T-cell (primary cell): ENCODE measurements at regions not wholly inside any gene's neighbourhood (a gene's known extent, or its start where the extent isn't known, plus 50 kb on each side); places are given as distances from the start of the nearest gene placed in this dataset.

Experiments
- ATAC-seq, 4 experiments: fragments of 200-7000 bp in 3 of 4; fragments of 150-1000 bp in 1 of 4; cut with Tn5 transposase; replicated peaks in 1 of 4; 1 replicate in 3 of 4; 2 replicates in 1 of 4; pipeline ENCODE4 v1.10.0; 2021; ENCODE audit warnings: moderate library complexity in 3 of 4, mild to moderate bottlenecking in 2 of 4, moderate number of reproducible peaks in 1 of 4
- CTCF ChIA-PET, 2 donors: fragments of 300-600 bp; sonication (Branson Sonifier 250); formaldehyde crosslinking; loops; one replicate each; lab custom pipeline; 2022; ENCODE audit warnings: antibody characterized with exemption in 2 of 2; lab: Charles Lee
- POLR2A ChIA-PET, 2 donors: fragments of 300-600 bp; sonication (Branson Sonifier 250); formaldehyde crosslinking; loops; one replicate each; lab custom pipeline; 2022; ENCODE audit warnings: antibody characterized with exemption in 2 of 2; lab: Charles Lee
- DNase-seq, 35 experiments: peaks; one replicate each; pipeline versions ENCODE4 v3.0.0 to v3.0.0-alpha.2; 2013 to 2023
- H3K27ac ChIP-seq: one replicate; pipeline ENCODE4 v1.5.1; 2013; ENCODE audit warnings: low read length
- H3K27me3 ChIP-seq, 2 experiments: replicated peaks in 1 of 2; 1 replicate in 1 of 2; 2 replicates in 1 of 2; pipeline versions ENCODE4 v1.6.1 to v1.7.0; 2013; ENCODE audit warnings: low read length in 1 of 2, mixed read lengths in 1 of 2; ENCODE audit not compliant: control insufficient read depth in 2 of 2, insufficient read depth in 2 of 2; ENCODE audit errors: extremely low read depth in 1 of 2
- H3K36me3 ChIP-seq, 2 donors: 1 replicate in 1 of 2; 2 replicates in 1 of 2; pipeline versions ENCODE4 v1.6.1 to v1.7.0; 2013; ENCODE audit warnings: low read length in 1 of 2; ENCODE audit not compliant: control insufficient read depth in 2 of 2, insufficient read depth in 1 of 2; ENCODE audit errors: extremely low read depth in 1 of 2
- H3K4me1 ChIP-seq, 2 experiments: 1 replicate in 1 of 2; 2 replicates in 1 of 2; pipeline versions ENCODE4 v1.6.1 to v1.7.0; 2013; ENCODE audit warnings: low read length in 2 of 2, mixed read lengths in 1 of 2; ENCODE audit not compliant: insufficient read depth in 2 of 2, control insufficient read depth in 1 of 2; ENCODE audit errors: extremely low read depth in 1 of 2
- H3K4me3 ChIP-seq, 2 donors: 1 replicate in 1 of 2; 2 replicates in 1 of 2; pipeline versions ENCODE4 v1.5.1 to v1.7.0; 2013; ENCODE audit warnings: mild to moderate bottlenecking in 2 of 2, low read length in 1 of 2, moderate library complexity in 1 of 2; ENCODE audit not compliant: control insufficient read depth in 1 of 2; ENCODE audit errors: extremely low read depth in 1 of 2
- H3K9me3 ChIP-seq: 2 replicates; pipeline ENCODE4 v1.7.0; 2013
- H3K27ac Mint-ChIP-seq, 2 donors: one replicate each; pipeline ENCODE4 v1.8.0; 2020 to 2021; ENCODE audit warnings: mild to moderate bottlenecking in 2 of 2, mixed read lengths in 2 of 2
- H3K27me3 Mint-ChIP-seq, 2 donors: one replicate each; pipeline ENCODE4 v1.8.0; 2021 to 2022; ENCODE audit warnings: mixed read lengths in 2 of 2
- H3K36me3 Mint-ChIP-seq: one replicate; pipeline ENCODE4 v1.8.0; 2021; ENCODE audit warnings: mixed read lengths
- H3K4me1 Mint-ChIP-seq, 3 donors: one replicate each; pipeline ENCODE4 v1.8.0; 2020 to 2022; ENCODE audit warnings: mixed read lengths in 3 of 3, mild to moderate bottlenecking in 1 of 3
- H3K4me3 Mint-ChIP-seq, 3 donors: one replicate each; pipeline ENCODE4 v1.8.0; 2020 to 2022; ENCODE audit warnings: mild to moderate bottlenecking in 3 of 3, mixed read lengths in 3 of 3, moderate library complexity in 3 of 3
- H3K9me3 Mint-ChIP-seq, 3 donors: one replicate each; pipeline ENCODE4 v1.8.0; 2020 to 2022; ENCODE audit warnings: mixed read lengths in 3 of 3
- WGBS: methylation state at CpG from one replicate; pipeline ENCODE4 v1.1.5; 2013; ENCODE audit warnings: missing lambda C conversion rate; ENCODE audit not compliant: insufficient coverage; 5-methylcytosine and 5-hydroxymethylcytosine counted together

DNA sequence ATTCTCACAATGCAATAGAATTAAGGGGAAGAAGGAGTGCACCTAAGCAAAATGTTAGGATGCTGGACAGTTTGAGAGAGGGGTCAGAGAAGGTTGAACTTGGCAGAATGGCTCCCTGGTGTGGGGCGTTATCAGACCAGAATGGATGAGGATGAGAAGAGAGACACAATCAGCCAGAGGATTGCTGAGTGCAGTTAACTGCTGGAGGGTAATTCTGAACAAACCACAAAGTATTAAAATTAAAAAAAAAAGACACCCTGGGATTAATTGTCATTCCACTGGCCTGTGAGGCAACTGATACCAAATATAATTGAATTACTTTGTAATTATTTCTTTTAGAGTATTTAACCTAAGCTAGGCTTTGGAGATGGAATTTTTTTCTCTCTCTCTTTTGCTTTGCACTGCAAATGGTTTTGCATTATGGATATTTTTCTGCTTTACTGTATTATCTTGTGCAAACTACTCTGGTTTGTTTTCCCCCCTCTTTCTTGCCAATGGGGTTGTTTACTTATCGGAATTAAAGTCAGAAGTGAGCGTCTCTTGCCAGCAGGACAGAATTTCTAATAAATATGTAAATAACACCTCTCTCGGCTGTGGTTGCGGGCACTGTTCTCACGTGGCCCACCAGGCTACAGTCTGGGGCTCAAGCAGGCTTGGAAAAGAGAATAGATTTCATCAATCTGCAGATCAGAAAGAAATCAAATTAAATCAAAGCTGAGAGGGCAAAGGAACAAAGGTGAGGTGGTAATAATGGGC lies 572.9 kb upstream of the CAMK1G start:
- Mint-ChIP-seq H3K36me3 (no peaks in the 10 kb centered on the region), H3K4me1 (no peaks in the 10 kb centered on the region), H3K27me3 (peaks cover 0 to 4% of the 10 kb centered on the region in 2 donors), H3K27ac (no peak overlapping the region), H3K4me3 (no peak overlapping the region), H3K9me3 (peaks cover 0 to 4% (median 0%) of the 10 kb centered on the region in 3 donors)
- DNase-seq (no peak), ATAC-seq (no peak)
- CTCF ChIA-PET = no interaction called here
- no peaks in the 10 kb centered on the region for H3K36me3 ChIP-seq
- no peak overlapping the region for H3K4me3 ChIP-seq
- 50% methylated on average over 2 of the region's 6 CpGs for WGBS
- no peaks in the 10 kb centered on the region for H3K27me3 ChIP-seq
- H3K9me3 ChIP-seq = no peaks in the 10 kb centered on the region
- POLR2A ChIA-PET = no interaction called here
- no peak overlapping the region for H3K27ac ChIP-seq
- H3K4me1 ChIP-seq = no peaks in the 10 kb centered on the region

GRCh38 chr1:209012443-209013196 lies 570.9 kb upstream of the CAMK1G start:
- ChIA-PET CTCF (interaction anchor here in 1 of 2 donors (0.6 kb wide), 1 partner anchor 138 kb away, joined by 3 read pairs; no protein-coding TSS in a partner anchor), POLR2A (interaction anchor here in 1 of 2 donors (0.6 kb wide), 1 partner anchor 56 kb away, joined by 3 read pairs; no protein-coding TSS in a partner anchor)
- H3K27ac ChIP-seq = no peak overlapping the region
- no peak for DNase-seq
- H3K27me3 ChIP-seq = no peaks in the 10 kb centered on the region
- H3K36me3 ChIP-seq = no peaks in the 10 kb centered on the region
- Mint-ChIP-seq H3K27me3 (peaks cover 0 to 4% of the 10 kb centered on the region in 2 donors), H3K9me3 (peaks cover 0 to 4% (median 3%) of the 10 kb centered on the region in 3 donors), H3K27ac (no peak overlapping the region), H3K4me1 (no peaks in the 10 kb centered on the region), H3K4me3 (no peak overlapping the region), H3K36me3 (no peaks in the 10 kb centered on the region)
- H3K4me3 ChIP-seq = no peak overlapping the region
- H3K9me3 ChIP-seq = no peaks in the 10 kb centered on the region
- ATAC-seq = no peak
- H3K4me1 ChIP-seq = no peaks in the 10 kb centered on the region
- no CpG with 5 or more reads among the region's 6 CpGs for WGBS

GRCh38 chr1:209015092-209015491 lies 568.4 kb upstream of the CAMK1G start:
- Histone ChIP-seq H3K27ac (no peak overlapping the region), H3K36me3 (no peaks in the 10 kb centered on the region), H3K4me1 (no peaks in the 10 kb centered on the region), H3K9me3 (peaks cover 2% of the 10 kb centered on the region), H3K4me3 (no peak overlapping the region), H3K27me3 (no peaks in the 10 kb centered on the region)
- H3K4me1 Mint-ChIP-seq = no peaks in the 10 kb centered on the region
- H3K36me3 Mint-ChIP-seq = no peaks in the 10 kb centered on the region
- DNase-seq = no peak
- CTCF ChIA-PET = no interaction called here
- POLR2A ChIA-PET = no interaction called here
- H3K9me3 Mint-ChIP-seq = peaks cover 0 to 13% (median 9%) of the 10 kb centered on the region in 3 donors
- H3K27me3 Mint-ChIP-seq = peaks cover 1 to 11% of the 10 kb centered on the region in 2 donors
- H3K4me3 Mint-ChIP-seq = no peak overlapping the region
- no peak overlapping the region for H3K27ac Mint-ChIP-seq
- ATAC-seq = no peak

DNA sequence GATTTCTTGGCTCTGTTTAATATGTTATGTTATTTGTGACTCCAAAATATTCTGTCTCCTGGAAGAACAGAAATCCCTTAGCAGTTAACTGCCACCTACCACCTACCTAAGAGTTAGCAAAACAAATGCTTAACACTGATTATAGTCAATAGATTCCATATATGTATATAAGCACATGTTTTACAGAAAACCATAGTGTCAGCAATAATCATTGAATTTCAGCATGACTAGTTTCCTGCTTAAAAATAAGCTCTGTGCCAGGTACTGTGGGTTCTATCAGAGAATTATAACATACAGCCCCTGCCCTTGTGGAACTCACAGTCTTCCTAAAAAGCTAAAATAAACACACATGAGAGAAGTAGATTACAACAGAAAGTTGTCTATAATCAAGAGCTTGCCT lies 561.9 kb upstream of the CAMK1G start:
- Mint-ChIP-seq H3K36me3 (no peaks in the 10 kb centered on the region), H3K27me3 (peaks cover 7 to 10% of the 10 kb centered on the region in 2 donors), H3K4me3 (no peak overlapping the region), H3K27ac (no peak overlapping the region), H3K4me1 (no peaks in the 10 kb centered on the region), H3K9me3 (peaks cover 3 to 16% (median 4%) of the 10 kb centered on the region in 3 donors)
- Histone ChIP-seq H3K27me3 (no peaks in the 10 kb centered on the region), H3K9me3 (peaks cover 2% of the 10 kb centered on the region), H3K4me3 (no peak overlapping the region), H3K27ac (no peak overlapping the region), H3K36me3 (no peaks in the 10 kb centered on the region), H3K4me1 (no peaks in the 10 kb centered on the region)
- no peak for ATAC-seq
- CTCF ChIA-PET = no interaction called here
- DNase-seq = no peak
- POLR2A ChIA-PET = no interaction called here

- no peaks in the 10 kb centered on the region for H3K4me1 Mint-ChIP-seq
Observed at GRCh38 chr1:209023790-209024189, 559.7 kb upstream of the CAMK1G start.

GRCh38 chr1:209029737-209030136 lies 553.8 kb upstream of the CAMK1G start:
- Histone ChIP-seq H3K36me3 (no peaks in the 10 kb centered on the region), H3K27me3 (peaks cover 0 to 2% of the 10 kb centered on the region in 2 experiments), H3K4me3 (no peak overlapping the region), H3K4me1 (no peaks in the 10 kb centered on the region), H3K27ac (no peak overlapping the region), H3K9me3 (no peaks in the 10 kb centered on the region)
- Mint-ChIP-seq H3K27ac (no peak overlapping the region), H3K9me3 (peaks cover 0 to 3% (median 3%) of the 10 kb centered on the region in 3 donors), H3K4me1 (no peaks in the 10 kb centered on the region), H3K27me3 (peaks cover 8 to 16% of the 10 kb centered on the region in 2 donors), H3K36me3 (no peaks in the 10 kb centered on the region), H3K4me3 (no peak overlapping the region)
- ATAC-seq = no peak
- POLR2A ChIA-PET = no interaction called here
- WGBS = 100% methylated on average over 1 of the region's 1 CpG
- CTCF ChIA-PET = no interaction called here
- DNase-seq = no peak

More at GRCh38 chr1:209023790-209024189, 559.7 kb upstream of the CAMK1G start:
- H3K27ac ChIP-seq = no peak overlapping the region
- no peak overlapping the region for H3K4me3 ChIP-seq
- Mint-ChIP-seq H3K9me3 (peaks cover 3 to 12% (median 4%) of the 10 kb centered on the region in 3 donors), H3K27me3 (peaks cover 6 to 10% of the 10 kb centered on the region in 2 donors), H3K36me3 (no peaks in the 10 kb centered on the region), H3K4me3 (no peak overlapping the region), H3K27ac (no peak overlapping the region)
- DNase-seq (no peak), ATAC-seq (no peak)
- CTCF ChIA-PET = no interaction called here
- H3K9me3 ChIP-seq = no peaks in the 10 kb centered on the region
- POLR2A ChIA-PET = no interaction called here
- no peaks in the 10 kb centered on the region for H3K27me3 ChIP-seq
- no peaks in the 10 kb centered on the region for H3K4me1 ChIP-seq
- no peaks in the 10 kb centered on the region for H3K36me3 ChIP-seq
- 38% methylated on average over 1 of the region's 2 CpGs for WGBS
